ENCODE measurements at regions not wholly inside any gene's neighbourhood (a gene's known extent, or its start where the extent isn't known, plus 50 kb on each side); places are given as distances from the start of the nearest gene placed in this dataset.

DNA sequence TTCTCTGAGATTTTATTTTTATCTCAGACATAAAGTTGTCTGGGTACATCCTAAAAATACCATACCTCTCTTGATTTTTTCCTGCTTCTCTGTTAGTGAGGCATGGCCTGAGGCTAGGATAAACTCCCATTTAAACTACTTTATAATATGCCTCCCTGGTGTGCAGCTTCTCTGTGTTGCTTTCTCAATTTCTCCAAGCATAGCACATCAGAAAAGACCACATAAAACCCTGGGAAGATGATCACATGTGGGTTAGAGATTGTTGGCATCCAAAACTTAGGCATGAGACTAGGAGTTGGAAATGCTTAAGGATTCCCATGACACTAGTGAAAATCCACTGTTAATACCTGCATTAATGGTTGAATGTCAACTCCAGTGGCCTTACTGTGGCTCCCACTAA lies 254.6 kb downstream of the RND3 start:
- no peak for TF ChIP-seq YY1 (IDR thresholded peaks at IDR 0.05; ENCODE audit: insufficient read depth, insufficient read length)
- TF ChIP-seq ZNF274 (IDR thresholded peaks at IDR 0.05; ENCODE audit: low read depth, low read length), result no peak
- TF ChIP-seq SUZ12 (IDR thresholded peaks at IDR 0.05; ENCODE audit: extremely low read depth, insufficient read depth, insufficient read length), result no peak
